ENCODE measurements at regions not wholly inside any gene's neighbourhood (a gene's known extent, or its start where the extent isn't known, plus 50 kb on each side); places are given as distances from the start of the nearest gene placed in this dataset.

- no peak for TF ChIP-seq CHD2 (IDR thresholded peaks at IDR 0.05; ENCODE audit: borderline replicate concordance, low read depth, low read length)
- TF ChIP-seq POLR2AphosphoS2 (IDR thresholded peaks at IDR 0.05; ENCODE audit: low read depth, low read length) = no peak
- TF ChIP-seq MLLT1 (IDR thresholded peaks at IDR 0.05) = no peak
These were observed 1819.2 kb upstream of the ADGRL3 start (continued) for GRCh38 chr4:59380841-59381366.

GRCh38 chr4:59381591-59381990 is 1818.5 kb upstream of the ADGRL3 start:
- TF ChIP-seq CHD1 (IDR thresholded peaks at IDR 0.05; ENCODE audit: low read depth, low read length) (no peak), HSF1 (IDR thresholded peaks at IDR 0.05; ENCODE audit: low read depth, low read length) (no peak), NFYB (IDR thresholded peaks at IDR 0.05; ENCODE audit: insufficient read depth, low read depth, low read length) (no peak), STAT1 (conservative IDR thresholded peaks at IDR 0.05) (no peak), SMAD5 (IDR thresholded peaks at IDR 0.05; ENCODE audit: low read depth) (no peak), ATF3 (IDR thresholded peaks at IDR 0.05; ENCODE audit: borderline replicate concordance, extremely low read depth, low read depth, low read length) (no peak)
- H3K9me3 ChIP-seq (replicated peaks; ENCODE audit: control insufficient read depth, insufficient read depth, low read length) = no peaks in the 10 kb centered on the region
- intact Hi-C loops (cut with micrococcal nuclease; ENCODE audit: unreplicated experiment) = no loop called here
- POLR2A ChIA-PET = no interaction called here
- H3K4me2 ChIP-seq (ENCODE audit: control insufficient read depth, insufficient read depth) = no peak overlapping the region
- CTCF ChIA-PET = no interaction called here
- H3K36me3 ChIP-seq (ENCODE audit: control insufficient read depth in 2 of 2, insufficient read depth in 2 of 2, low read length in 1 of 2) = no peaks in the 10 kb centered on the region
- H3K79me2 ChIP-seq (ENCODE audit: control insufficient read depth, insufficient read depth, low read length) = no peaks in the 10 kb centered on the region
- no peak overlapping the region for H3K9ac ChIP-seq (ENCODE audit: control insufficient read depth, insufficient read depth, low read length)
- SMC1A ChIA-PET (ENCODE audit: uncharacterized antibody, unreplicated experiment) = no interaction called here
- no peaks in the 10 kb centered on the region for H3K27me3 ChIP-seq (replicated peaks in 1 of 2; ENCODE audit: control insufficient read depth in 2 of 2, insufficient read depth in 2 of 2, low read length in 1 of 2)
- no TSS peak for BruUV-seq (replicated peaks)
- no peak overlapping the region for H2AFZ ChIP-seq (ENCODE audit: control insufficient read depth, low read depth, low read length)
- DNase-seq (ENCODE audit: low read depth, low spot score) = no peak
- no peaks in the 10 kb centered on the region for H3K4me1 ChIP-seq (ENCODE audit: control insufficient read depth, insufficient read depth, low read length)
- H3K27ac ChIP-seq (ENCODE audit: control insufficient read depth, insufficient read depth) = no peak overlapping the region
- no peak for ATAC-seq
- H4K20me1 ChIP-seq (ENCODE audit: control insufficient read depth, insufficient read depth) = no peaks in the 10 kb centered on the region
- 0% methylated on average over 2 of the region's 2 CpGs for WGBS (ENCODE audit: insufficient coverage, insufficient replicate concordance, low lambda C conversion rate, missing lambda C conversion rate)
- in situ Hi-C loops (cut with MboI) = no loop called here
- H3K4me3 ChIP-seq = no peak overlapping the region
- FAIRE-seq = no peak
- RAD21 ChIA-PET (ENCODE audit: unreplicated experiment) = no interaction called here

All from GM12878 (cell line).